GM21619 (cell line): ENCODE measurements at regions not wholly inside any gene's neighbourhood (a gene's known extent, or its start where the extent isn't known, plus 50 kb on each side); places are given as distances from the start of the nearest gene placed in this dataset.
"Not testable (repeated sequence)": the region's sequence is repeated elsewhere in the genome, so short reads cannot be mapped to it uniquely, and the experiment has no call there.

Experiments
- ATAC-seq: cut with Tn5 transposase; IDR thresholded peaks from one replicate; pipeline ENCODE4 v1.9.1; 2021; ENCODE audit not compliant: unreplicated experiment

DNA sequence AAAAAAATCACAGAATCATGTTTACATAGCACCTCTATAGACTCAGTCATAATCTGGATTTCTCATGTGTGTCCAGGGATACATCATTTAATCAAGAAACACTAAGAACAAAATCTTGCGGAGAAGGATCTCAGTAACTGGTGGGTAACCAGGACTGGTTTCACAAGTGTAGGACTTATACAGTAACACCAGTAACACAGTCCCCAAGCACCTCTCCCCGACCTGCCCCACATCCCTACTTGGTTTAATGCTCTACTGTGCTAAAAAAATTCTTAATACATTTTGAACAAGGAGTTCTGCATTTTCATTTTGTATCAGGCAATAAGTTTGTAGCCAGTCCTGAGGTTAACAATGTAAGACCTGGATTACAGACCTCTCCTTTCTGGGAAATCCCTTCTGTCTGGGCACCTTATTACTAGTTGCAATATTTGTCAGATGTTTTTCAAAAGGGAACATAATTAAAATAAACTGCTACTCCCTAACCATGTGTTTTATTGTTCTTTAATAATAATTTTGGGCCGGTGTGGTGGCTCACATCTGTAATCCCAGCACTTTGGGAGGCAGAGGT lies 57.6 kb upstream of the BBX start:
- peak; percentile 58 for ATAC-seq

DNA sequence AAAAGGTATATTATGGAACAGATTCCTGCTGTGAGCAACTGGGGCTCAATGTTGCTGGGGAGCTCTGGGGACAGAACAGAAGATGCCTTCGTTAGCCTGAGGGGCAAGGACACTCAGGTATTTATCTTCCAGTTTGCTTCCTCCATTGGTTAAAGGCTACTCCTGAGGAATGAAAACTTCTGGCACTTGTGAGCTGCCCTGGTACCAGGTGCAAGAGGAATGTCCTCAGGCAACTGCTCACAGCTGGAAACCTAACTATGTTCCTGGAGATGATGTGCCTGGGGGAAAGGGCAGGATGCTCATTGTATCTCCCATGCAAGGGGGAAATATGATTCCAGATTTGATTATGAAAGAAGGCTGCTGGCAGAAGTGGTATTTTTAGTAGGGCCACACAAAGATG lies 54.0 kb upstream of the BBX start:
- no peak for ATAC-seq

DNA sequence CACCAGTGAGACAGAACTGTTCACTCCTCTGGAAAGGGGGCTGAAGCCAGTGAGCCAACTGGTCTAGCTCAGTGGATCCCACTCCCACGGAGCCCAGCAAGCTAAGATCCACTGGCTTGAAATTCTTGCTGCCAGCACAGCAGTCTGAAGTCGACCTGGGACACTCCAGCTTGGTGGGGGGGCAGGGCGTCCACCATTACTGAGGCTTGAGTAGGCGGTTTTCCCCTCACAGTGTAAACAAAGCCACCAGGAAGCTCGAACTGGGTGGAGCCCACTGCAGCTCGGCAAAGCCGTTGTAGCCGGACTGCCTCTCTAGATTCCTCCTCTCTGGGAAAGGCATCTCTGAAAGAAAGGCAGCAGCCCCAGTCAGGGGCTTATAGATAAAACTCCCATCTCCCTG lies 52.3 kb upstream of the BBX start:
- not testable (repeated sequence) for ATAC-seq
